Osteoblast (primary cell): ENCODE measurements at regions not wholly inside any gene's neighbourhood (a gene's known extent, or its start where the extent isn't known, plus 50 kb on each side); places are given as distances from the start of the nearest gene placed in this dataset.
A peak's percentile ranks its signal among the peaks of the same experiment; 100 is the strongest.

ENCODE experiments used
- DNase-seq: peaks from one replicate; pipeline ENCODE4 v3.0.0; 2011; ENCODE audit warnings: low spot score, mixed read lengths; ENCODE audit not compliant: insufficient read length; ENCODE audit errors: missing footprints
- H2AFZ ChIP-seq: 2 replicates; pipeline ENCODE4 v1.6.0; 2011; ENCODE audit warnings: mild to moderate bottlenecking, low read length
- H3K27ac ChIP-seq: 2 replicates; pipeline ENCODE4 v1.5.1; 2011; ENCODE audit warnings: mild to moderate bottlenecking, low read depth, low read length, moderate library complexity
- H3K27me3 ChIP-seq: 2 replicates; pipeline ENCODE4 v1.6.0; 2012; ENCODE audit warnings: mild to moderate bottlenecking, control low read depth, inconsistent platforms, low read length, moderate library complexity; ENCODE audit not compliant: insufficient read depth
- H3K36me3 ChIP-seq: 2 replicates; pipeline ENCODE4 v1.5.1; 2011; ENCODE audit warnings: mild to moderate bottlenecking, low read length, control low read depth, moderate library complexity; ENCODE audit not compliant: insufficient read depth
- H3K4me1 ChIP-seq: 2 replicates; pipeline ENCODE4 v1.5.1; 2011; ENCODE audit warnings: mild to moderate bottlenecking, low read length, control low read depth, moderate library complexity; ENCODE audit not compliant: insufficient read depth
- H3K4me2 ChIP-seq: 2 replicates; pipeline ENCODE4 v1.6.0; 2011; ENCODE audit warnings: mild to moderate bottlenecking, low read length; ENCODE audit not compliant: insufficient read depth
- H3K4me3 ChIP-seq: fragments of 200-600 bp; sonication (generic); 3 replicates; pipeline ENCODE4 v1.5.1; 2012; ENCODE audit warnings: mild to moderate bottlenecking, low read length, inconsistent platforms; ENCODE audit not compliant: insufficient read depth
- H3K79me2 ChIP-seq: 2 replicates; pipeline ENCODE4 v1.6.0; 2012; ENCODE audit warnings: mild to moderate bottlenecking, low read length, control low read depth, inconsistent platforms; ENCODE audit not compliant: insufficient read depth
- H3K9me3 ChIP-seq: 2 replicates; pipeline ENCODE4 v1.5.1; 2011; ENCODE audit warnings: low read depth, low read length, control low read depth
- H4K20me1 ChIP-seq: 2 replicates; pipeline ENCODE4 v1.6.0; 2012; ENCODE audit warnings: mild to moderate bottlenecking, low read length, control low read depth; ENCODE audit not compliant: insufficient read depth
- TF ChIP-seq, protein P1 (sequence below): IDR thresholded peaks from 2 replicates; pipeline ENCODE4 v1.5.1; 2011; ENCODE audit warnings: mild to moderate bottlenecking, low read depth, low read length, moderate library complexity; ENCODE audit errors: extremely low read depth

DNA sequence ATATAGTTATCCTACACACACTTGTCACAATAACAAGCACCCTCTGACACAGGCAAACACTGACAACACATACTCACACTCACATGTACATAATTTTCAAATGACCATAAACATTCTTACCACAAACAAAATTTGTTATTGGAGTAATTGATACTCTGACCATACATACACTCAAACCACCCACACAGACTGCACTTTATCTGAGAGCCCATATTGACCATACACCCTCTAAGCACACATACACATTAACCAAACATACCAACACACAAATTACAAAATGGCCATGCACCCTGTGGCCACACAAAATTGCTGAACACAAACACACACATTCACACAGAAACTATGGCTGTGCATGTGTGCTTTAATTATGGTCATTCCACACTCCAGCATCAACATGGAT, 79.1 kb upstream of the FAM120A start:
- H3K36me3 ChIP-seq = no peaks in the 10 kb centered on the region
- no peak overlapping the region for H3K4me2 ChIP-seq
- TF ChIP-seq, protein P1, sequence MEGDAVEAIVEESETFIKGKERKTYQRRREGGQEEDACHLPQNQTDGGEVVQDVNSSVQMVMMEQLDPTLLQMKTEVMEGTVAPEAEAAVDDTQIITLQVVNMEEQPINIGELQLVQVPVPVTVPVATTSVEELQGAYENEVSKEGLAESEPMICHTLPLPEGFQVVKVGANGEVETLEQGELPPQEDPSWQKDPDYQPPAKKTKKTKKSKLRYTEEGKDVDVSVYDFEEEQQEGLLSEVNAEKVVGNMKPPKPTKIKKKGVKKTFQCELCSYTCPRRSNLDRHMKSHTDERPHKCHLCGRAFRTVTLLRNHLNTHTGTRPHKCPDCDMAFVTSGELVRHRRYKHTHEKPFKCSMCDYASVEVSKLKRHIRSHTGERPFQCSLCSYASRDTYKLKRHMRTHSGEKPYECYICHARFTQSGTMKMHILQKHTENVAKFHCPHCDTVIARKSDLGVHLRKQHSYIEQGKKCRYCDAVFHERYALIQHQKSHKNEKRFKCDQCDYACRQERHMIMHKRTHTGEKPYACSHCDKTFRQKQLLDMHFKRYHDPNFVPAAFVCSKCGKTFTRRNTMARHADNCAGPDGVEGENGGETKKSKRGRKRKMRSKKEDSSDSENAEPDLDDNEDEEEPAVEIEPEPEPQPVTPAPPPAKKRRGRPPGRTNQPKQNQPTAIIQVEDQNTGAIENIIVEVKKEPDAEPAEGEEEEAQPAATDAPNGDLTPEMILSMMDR = no peak
- no peaks in the 10 kb centered on the region for H3K4me1 ChIP-seq
- H3K79me2 ChIP-seq = no peaks in the 10 kb centered on the region
- no peak for DNase-seq
- H3K9me3 ChIP-seq = no peaks in the 10 kb centered on the region
- H3K27me3 ChIP-seq = no peaks in the 10 kb centered on the region
- H2AFZ ChIP-seq = no peak overlapping the region
- no peaks in the 10 kb centered on the region for H4K20me1 ChIP-seq
- no peak overlapping the region for H3K4me3 ChIP-seq
- H3K27ac ChIP-seq = no peak overlapping the region

DNA sequence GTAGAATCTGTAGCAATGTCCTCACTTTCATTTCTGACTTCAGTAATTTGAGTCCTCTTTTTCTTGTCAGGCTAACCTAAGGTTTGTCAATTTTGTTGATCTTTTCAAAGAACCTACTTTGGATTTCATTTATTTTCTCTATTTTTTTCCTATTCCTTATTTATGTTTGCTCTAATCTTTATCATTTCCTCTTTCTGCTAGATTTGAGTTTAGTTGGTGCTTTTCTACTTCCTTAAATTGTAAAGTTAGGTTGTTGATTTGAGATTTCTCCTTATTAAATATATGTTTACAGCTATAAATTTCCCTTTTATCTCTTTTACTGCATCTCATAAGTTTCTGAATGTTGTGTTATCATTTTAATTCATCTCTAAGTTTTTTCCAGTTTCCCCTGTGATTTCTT, 75.1 kb upstream of the FAM120A start:
- H3K4me2 ChIP-seq = no peak overlapping the region
- no peak overlapping the region for H3K4me3 ChIP-seq
- DNase-seq = no peak
- H3K79me2 ChIP-seq = no peaks in the 10 kb centered on the region
- H3K4me1 ChIP-seq = no peaks in the 10 kb centered on the region
- TF ChIP-seq, protein P1 = no peak
- no peaks in the 10 kb centered on the region for H3K36me3 ChIP-seq
- no peaks in the 10 kb centered on the region for H4K20me1 ChIP-seq
- H3K27ac ChIP-seq = no peak overlapping the region
- no peak overlapping the region for H2AFZ ChIP-seq
- no peaks in the 10 kb centered on the region for H3K27me3 ChIP-seq
- no peaks in the 10 kb centered on the region for H3K9me3 ChIP-seq

GRCh38 chr9:93378276-93378675, 73.2 kb upstream of the FAM120A start:
- Histone ChIP-seq H3K9me3 (no peaks in the 10 kb centered on the region), H3K36me3 (no peaks in the 10 kb centered on the region), H4K20me1 (no peaks in the 10 kb centered on the region), H2AFZ (no peak overlapping the region), H3K79me2 (no peaks in the 10 kb centered on the region), H3K4me1 (no peaks in the 10 kb centered on the region), H3K27ac (no peak overlapping the region), H3K27me3 (no peaks in the 10 kb centered on the region), H3K4me3 (no peak overlapping the region), H3K4me2 (no peak overlapping the region)
- no peak for DNase-seq
- TF ChIP-seq, protein P1 = no peak

GRCh38 chr9:93379051-93379450, 72.4 kb upstream of the FAM120A start:
- Histone ChIP-seq H3K4me1 (no peaks in the 10 kb centered on the region), H2AFZ (no peak overlapping the region), H3K9me3 (no peaks in the 10 kb centered on the region), H4K20me1 (no peaks in the 10 kb centered on the region), H3K79me2 (no peaks in the 10 kb centered on the region), H3K27me3 (no peaks in the 10 kb centered on the region), H3K4me2 (no peak overlapping the region), H3K4me3 (no peak overlapping the region), H3K27ac (no peak overlapping the region), H3K36me3 (no peaks in the 10 kb centered on the region)
- no peak for DNase-seq
- TF ChIP-seq, protein P1 = peak; percentile 32
